Endothelial cell of umbilical vein (primary cell): ENCODE measurements at regions not wholly inside any gene's neighbourhood (a gene's known extent, or its start where the extent isn't known, plus 50 kb on each side); places are given as distances from the start of the nearest gene placed in this dataset.

ENCODE experiments used
- BruUV-seq: library from RNA; stranded (reverse); fragments of 400-500 nt; replicated peaks from 2 replicates; lab custom pipeline; 2021; lab: Mats Ljungman, UMichigan
- CTCF ChIA-PET: fragments of 300-600, 350-600 bp; sonication (Branson Sonifier 250); formaldehyde crosslinking; loops from one replicate; lab custom pipeline; 2021; ENCODE audit warnings: antibody characterized with exemption, inconsistent platforms; lab: Charles Lee
- POLR2A ChIA-PET: fragments of 300-600, 350-600 bp; sonication (Branson Sonifier 250); formaldehyde crosslinking; loops from one replicate; lab custom pipeline; 2021; ENCODE audit warnings: antibody characterized with exemption, inconsistent platforms; lab: Charles Lee
- DNase-seq: peaks from one replicate; pipeline ENCODE4 v3.0.0-alpha.2; 2011; ENCODE audit warnings: low read depth, low spot score
- FAIRE-seq: peaks from 2 replicates; lab custom pipeline; 2011; peaks lifted over from hg19 to GRCh38; lab: Jason Lieb, UNC
- H2AFZ ChIP-seq: 2 replicates; pipeline ENCODE4 v1.6.0; 2012; ENCODE audit warnings: low read depth, low read length, control low read depth, inconsistent platforms
- H3K27ac ChIP-seq: 2 replicates; pipeline ENCODE4 v1.5.1; 2011; ENCODE audit warnings: low read depth, mild to moderate bottlenecking, control low read depth, low read length, moderate library complexity; ENCODE audit not compliant: insufficient read depth
- H3K27me3 ChIP-seq, 2 experiments: 2 replicates each; pipeline versions ENCODE4 v1.6.0 to v1.6.1; 2011; ENCODE audit warnings: low read length in 2 of 2, mixed read lengths in 1 of 2; ENCODE audit not compliant: control insufficient read depth in 2 of 2, insufficient read depth in 2 of 2
- H3K36me3 ChIP-seq, 2 experiments: 2 replicates in 1 of 2; 3 replicates in 1 of 2; pipeline ENCODE4 v1.5.1; 2011; ENCODE audit warnings: low read length in 2 of 2, mild to moderate bottlenecking in 1 of 2, moderate library complexity in 1 of 2; ENCODE audit not compliant: control insufficient read depth in 2 of 2, insufficient read depth in 2 of 2; ENCODE audit errors: extremely low read depth in 1 of 2
- H3K4me1 ChIP-seq: 3 replicates; pipeline ENCODE4 v1.5.1; 2011; ENCODE audit warnings: mild to moderate bottlenecking, low read length; ENCODE audit not compliant: control insufficient read depth, insufficient read depth; ENCODE audit errors: extremely low read depth
- H3K4me2 ChIP-seq: 2 replicates; pipeline ENCODE4 v1.6.1; 2011; ENCODE audit warnings: low read length, control low read depth, mixed read lengths; ENCODE audit not compliant: insufficient read depth
- H3K4me3 ChIP-seq, 3 experiments: fragments of 200-600 bp in 1 of 3; sonication (generic), shearing (Covaris generic) in 1 of 3; replicated peaks in 1 of 3; 2 replicates each; pipeline ENCODE4 v1.5.1; 2011 to 2016; ENCODE audit warnings: control low read depth in 3 of 3, low read length in 3 of 3, mild to moderate bottlenecking in 2 of 3, inconsistent platforms in 1 of 3, low read depth in 1 of 3, moderate library complexity in 1 of 3; ENCODE audit not compliant: insufficient read depth in 1 of 3
- H3K79me2 ChIP-seq: 2 replicates; pipeline ENCODE4 v1.6.0; 2012; ENCODE audit warnings: low read length, inconsistent platforms; ENCODE audit not compliant: control insufficient read depth, insufficient read depth
- H3K9ac ChIP-seq: replicated peaks from 2 replicates; pipeline ENCODE3; 2011; ENCODE audit warnings: low read length, control low read depth; ENCODE audit not compliant: insufficient read depth; ENCODE audit errors: extremely low read depth
- H3K9me1 ChIP-seq: replicated peaks from 3 replicates; pipeline ENCODE4 v1.6.0; 2011; ENCODE audit warnings: mild to moderate bottlenecking, low read length; ENCODE audit not compliant: control insufficient read depth, insufficient read depth; ENCODE audit errors: extremely low read depth
- H3K9me3 ChIP-seq: replicated peaks from 2 replicates; pipeline ENCODE4 v1.5.1; 2012; ENCODE audit warnings: low read length, inconsistent platforms; ENCODE audit not compliant: control insufficient read depth, insufficient read depth
- H4K20me1 ChIP-seq: replicated peaks from 2 replicates; pipeline ENCODE3; 2011; ENCODE audit warnings: mild to moderate bottlenecking, low read length; ENCODE audit not compliant: control insufficient read depth, insufficient read depth; ENCODE audit errors: extremely low read depth
- EZH2 ChIP-seq: IDR thresholded peaks from 2 replicates; pipeline ENCODE4 v1.6.1; 2012; ENCODE audit warnings: borderline replicate concordance, low read depth, mild to moderate bottlenecking, moderate library complexity, low read length, inconsistent platforms; ENCODE audit not compliant: severe bottlenecking
- FOS ChIP-seq: IDR thresholded peaks from 2 replicates; pipeline ENCODE4 v1.6.1; 2011; ENCODE audit warnings: mild to moderate bottlenecking, low read length, moderate library complexity, borderline replicate concordance; ENCODE audit not compliant: insufficient read depth
- GATA2 ChIP-seq: IDR thresholded peaks from 2 replicates; pipeline ENCODE4 v1.7.0; 2011; ENCODE audit warnings: low read depth, mild to moderate bottlenecking, moderate library complexity, mixed read lengths, low read length; ENCODE audit not compliant: insufficient read length, insufficient read depth
- JUN ChIP-seq: IDR thresholded peaks from 2 replicates; pipeline ENCODE4 v1.6.1; 2011; ENCODE audit warnings: borderline replicate concordance, low read depth; ENCODE audit not compliant: insufficient read length, insufficient read depth
- MAX ChIP-seq: IDR thresholded peaks from 2 replicates; pipeline ENCODE4 v1.6.1; 2011; ENCODE audit not compliant: insufficient read depth, insufficient read length
- MYC ChIP-seq: IDR thresholded peaks from one replicate; pipeline ENCODE4 v1.6.1; 2011; ENCODE audit warnings: mild to moderate bottlenecking, low read depth, low read length
- POLR2A ChIP-seq: IDR thresholded peaks from 2 replicates; pipeline ENCODE4 v1.6.1; 2012; ENCODE audit warnings: low read depth, mild to moderate bottlenecking, control low read depth, low read length
- POLR2AphosphoS5 ChIP-seq: IDR thresholded peaks from 2 replicates; pipeline ENCODE4 v1.6.1; 2012; ENCODE audit warnings: low read depth, mild to moderate bottlenecking, control low read depth, low read length, moderate library complexity; ENCODE audit not compliant: insufficient read depth
- dilution Hi-C: fragments of 300-500 bp; cut with MboI; formaldehyde crosslinking; loops from one replicate; pipeline ENCODE4 v1.15.0; 2019; ENCODE audit warnings: low sequenced_read_pairs; ENCODE audit not compliant: extremely low pct_ligation_motif_present
- intact Hi-C: fragments of 100-400 bp; cut with micrococcal nuclease; formaldehyde crosslinking; loops from one replicate; pipeline ENCODE4 v1.10.0; 2022
- TF ChIP-seq, protein P1 (sequence below), 2 donors: IDR thresholded peaks; 1 replicate in 1 of 2; 2 replicates in 1 of 2; pipeline ENCODE4 v1.5.1; 2011; ENCODE audit warnings: low read length in 2 of 2, mild to moderate bottlenecking in 2 of 2, moderate library complexity in 2 of 2, control low read depth in 1 of 2, inconsistent platforms in 1 of 2, low read depth in 1 of 2; ENCODE audit not compliant: insufficient read depth in 1 of 2; ENCODE audit errors: extremely low read depth in 1 of 2

- POLR2A ChIA-PET, result no interaction called here
- no peaks in the 10 kb centered on the region for H3K9me3 ChIP-seq
- H3K4me3 ChIP-seq, result no peak overlapping the region
- DNase-seq (no peak), FAIRE-seq (no peak)
- H2AFZ ChIP-seq, result no peak overlapping the region
- H3K27me3 ChIP-seq, result peaks cover 0 to 2% of the 10 kb centered on the region in 2 experiments
- no peaks in the 10 kb centered on the region for H4K20me1 ChIP-seq
- H3K9ac ChIP-seq, result no peak overlapping the region
- intact Hi-C loops, result no loop called here
- CTCF ChIA-PET, result no interaction called here
- H3K79me2 ChIP-seq, result no peaks in the 10 kb centered on the region
- no peak for TF ChIP-seq POLR2A
- no peak for TF ChIP-seq FOS
- TF ChIP-seq, protein P1, sequence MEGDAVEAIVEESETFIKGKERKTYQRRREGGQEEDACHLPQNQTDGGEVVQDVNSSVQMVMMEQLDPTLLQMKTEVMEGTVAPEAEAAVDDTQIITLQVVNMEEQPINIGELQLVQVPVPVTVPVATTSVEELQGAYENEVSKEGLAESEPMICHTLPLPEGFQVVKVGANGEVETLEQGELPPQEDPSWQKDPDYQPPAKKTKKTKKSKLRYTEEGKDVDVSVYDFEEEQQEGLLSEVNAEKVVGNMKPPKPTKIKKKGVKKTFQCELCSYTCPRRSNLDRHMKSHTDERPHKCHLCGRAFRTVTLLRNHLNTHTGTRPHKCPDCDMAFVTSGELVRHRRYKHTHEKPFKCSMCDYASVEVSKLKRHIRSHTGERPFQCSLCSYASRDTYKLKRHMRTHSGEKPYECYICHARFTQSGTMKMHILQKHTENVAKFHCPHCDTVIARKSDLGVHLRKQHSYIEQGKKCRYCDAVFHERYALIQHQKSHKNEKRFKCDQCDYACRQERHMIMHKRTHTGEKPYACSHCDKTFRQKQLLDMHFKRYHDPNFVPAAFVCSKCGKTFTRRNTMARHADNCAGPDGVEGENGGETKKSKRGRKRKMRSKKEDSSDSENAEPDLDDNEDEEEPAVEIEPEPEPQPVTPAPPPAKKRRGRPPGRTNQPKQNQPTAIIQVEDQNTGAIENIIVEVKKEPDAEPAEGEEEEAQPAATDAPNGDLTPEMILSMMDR (IDR thresholded peaks at IDR 0.05; ENCODE audit: extremely low read depth in 1 of 2, insufficient read depth in 1 of 2, low read depth in 1 of 2, low read length in 2 of 2), result no peak
- no peak for TF ChIP-seq GATA2
- no peak for TF ChIP-seq EZH2
- TF ChIP-seq MAX, result no peak
- no peak for TF ChIP-seq MYC
- no peak for TF ChIP-seq JUN
- no peak for TF ChIP-seq POLR2AphosphoS5
- no TSS peak for BruUV-seq
- dilution Hi-C loops, result no loop called here
- peaks cover 8% of the 10 kb centered on the region for H3K4me1 ChIP-seq
- H3K36me3 ChIP-seq, result no peaks in the 10 kb centered on the region
- H3K27ac ChIP-seq, result no peak overlapping the region
- H3K9me1 ChIP-seq, result no peaks in the 10 kb centered on the region
- H3K4me2 ChIP-seq, result no peak overlapping the region
Observed at GRCh38 chr4:53644607-53645006, 53.3 kb upstream of the LNX1 start.
